HG03095 (cell line): ENCODE measurements at regions not wholly inside any gene's neighbourhood (a gene's known extent, or its start where the extent isn't known, plus 50 kb on each side); places are given as distances from the start of the nearest gene placed in this dataset.

Experiments used
- ATAC-seq: cut with Tn5 transposase; IDR thresholded peaks from one replicate; pipeline ENCODE4 v1.9.1; 2021; ENCODE audit warnings: moderate library complexity; ENCODE audit not compliant: unreplicated experiment

DNA sequence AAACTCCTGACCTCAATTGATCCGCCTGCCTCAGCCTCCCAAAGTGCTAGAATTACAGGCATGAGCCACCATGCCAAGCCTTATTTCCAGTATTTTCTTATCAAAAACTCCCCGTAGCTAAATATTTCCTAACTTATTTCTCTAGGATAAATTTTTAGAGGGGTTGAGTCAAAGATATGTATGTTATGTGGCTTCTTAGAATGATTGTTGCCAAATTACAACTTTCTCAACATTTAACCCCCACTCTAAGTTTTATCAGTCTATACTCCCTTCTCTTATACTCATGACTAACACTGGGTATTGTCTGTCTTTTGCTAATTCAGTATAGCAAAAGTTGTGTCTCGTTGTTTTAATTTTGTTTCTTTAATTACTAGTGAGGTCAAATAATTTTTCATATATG, 187.7 kb upstream of the LNX1 start:
- no peak for ATAC-seq

DNA sequence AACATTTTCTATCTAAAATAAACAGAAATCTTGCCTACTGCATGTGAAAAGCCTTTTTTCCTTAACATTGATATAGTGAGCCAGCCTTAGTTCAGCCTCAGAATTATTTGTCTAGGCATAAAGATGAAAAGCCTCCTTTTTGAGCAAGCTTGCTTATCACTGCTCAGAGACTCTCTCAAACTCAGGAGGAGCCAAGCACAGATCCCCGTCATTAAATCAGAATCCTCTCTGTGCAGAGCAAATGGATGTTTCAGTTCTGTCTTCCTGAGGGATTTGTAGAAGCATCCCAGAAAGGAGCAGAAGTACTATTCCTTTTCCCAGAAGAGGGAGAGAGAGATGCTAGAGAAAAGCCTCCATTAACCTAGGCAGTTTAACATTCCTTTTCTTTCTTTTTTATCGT, 186.9 kb upstream of the LNX1 start:
- no peak for ATAC-seq

DNA sequence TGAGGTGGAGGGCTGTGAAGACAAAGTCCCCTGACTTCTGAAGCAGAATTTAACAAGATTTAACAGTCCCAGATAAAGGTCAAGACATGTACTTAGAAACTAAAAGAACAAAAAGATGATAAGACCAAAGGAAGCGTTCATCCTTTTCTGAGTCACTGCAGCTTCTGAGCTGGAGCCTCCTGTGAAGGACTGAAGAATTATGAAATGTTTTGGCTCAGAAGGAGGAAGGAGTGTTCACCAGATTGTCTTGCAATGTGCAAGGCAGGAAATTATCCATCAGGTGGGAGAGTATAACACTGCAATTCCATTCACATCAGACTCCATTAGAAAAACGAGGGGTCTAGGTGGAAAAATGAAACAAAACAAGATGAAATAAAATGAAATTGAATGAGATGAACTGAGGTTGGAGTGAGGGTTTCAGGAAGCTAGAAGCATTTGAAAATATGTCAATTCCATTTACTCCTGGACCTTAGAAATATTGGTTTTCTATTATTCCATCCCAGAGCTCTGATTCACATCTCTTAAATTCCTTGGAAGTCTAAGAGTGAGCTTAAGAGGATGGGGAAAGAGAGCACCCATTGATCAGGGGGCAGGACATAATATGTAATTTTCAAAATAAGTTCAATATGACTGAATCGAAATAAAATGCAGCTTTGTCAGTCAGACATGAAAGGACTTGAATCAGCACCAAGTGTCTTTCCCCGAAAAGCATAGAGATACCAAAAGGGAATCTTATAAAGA, 186.1 kb upstream of the LNX1 start:
- ATAC-seq, result no peak

DNA sequence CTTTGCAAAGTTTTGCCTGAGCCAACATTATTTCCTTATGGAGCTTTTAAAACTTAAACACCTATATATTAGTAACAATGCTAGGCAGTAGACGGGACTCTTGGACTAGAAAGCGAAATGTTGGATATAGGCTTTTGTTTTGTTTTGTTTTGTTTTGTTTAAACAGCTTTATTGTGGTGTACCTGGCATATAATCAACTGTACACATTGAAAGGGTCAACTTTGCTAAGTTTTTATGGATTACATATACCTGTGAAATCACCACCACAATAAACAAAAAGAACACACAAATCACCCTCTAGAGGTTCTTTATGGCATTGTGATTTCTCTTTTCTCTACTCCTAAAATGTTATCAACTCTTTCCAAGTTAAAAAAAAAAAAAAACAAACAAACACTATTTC, 184.9 kb upstream of the LNX1 start:
- ATAC-seq, result no peak

DNA sequence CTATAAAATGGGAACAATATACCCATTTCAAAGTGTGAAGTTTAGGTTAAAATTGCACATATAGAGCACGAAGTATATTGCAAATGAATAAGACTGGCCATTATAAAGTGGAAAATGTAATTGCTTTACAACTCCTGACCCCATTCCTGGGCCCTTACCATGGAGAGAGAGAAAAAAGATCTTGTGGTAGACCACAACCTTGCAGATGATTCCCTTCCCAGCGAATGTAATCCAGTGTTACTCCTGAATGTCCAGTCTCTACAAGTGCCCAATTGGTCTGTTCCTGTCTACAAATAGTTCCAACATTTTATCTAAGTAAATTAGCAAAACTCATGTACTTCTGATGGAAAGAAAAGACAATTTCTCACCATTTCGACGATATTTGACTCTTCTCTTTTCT, 184.1 kb upstream of the LNX1 start:
- no peak for ATAC-seq

DNA sequence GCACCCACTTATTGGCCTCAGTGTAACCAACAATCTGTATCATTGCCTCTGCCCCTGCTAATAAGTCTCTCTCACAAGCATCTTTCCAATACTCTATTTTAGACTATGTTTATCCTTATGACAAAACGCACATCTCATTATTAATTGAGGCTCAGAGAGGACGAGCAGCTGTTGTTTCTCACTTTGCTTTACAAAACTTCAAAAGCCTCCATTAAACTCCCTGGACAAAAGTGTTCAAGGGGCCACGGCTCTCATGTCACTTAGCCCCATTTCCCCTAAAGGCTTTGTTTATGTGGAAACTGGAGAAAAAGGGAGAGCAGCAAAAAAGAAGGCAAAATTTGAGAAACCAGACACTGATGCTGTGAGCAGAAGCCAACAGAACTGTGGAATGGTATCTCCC, 180.0 kb upstream of the LNX1 start:
- no peak for ATAC-seq

DNA sequence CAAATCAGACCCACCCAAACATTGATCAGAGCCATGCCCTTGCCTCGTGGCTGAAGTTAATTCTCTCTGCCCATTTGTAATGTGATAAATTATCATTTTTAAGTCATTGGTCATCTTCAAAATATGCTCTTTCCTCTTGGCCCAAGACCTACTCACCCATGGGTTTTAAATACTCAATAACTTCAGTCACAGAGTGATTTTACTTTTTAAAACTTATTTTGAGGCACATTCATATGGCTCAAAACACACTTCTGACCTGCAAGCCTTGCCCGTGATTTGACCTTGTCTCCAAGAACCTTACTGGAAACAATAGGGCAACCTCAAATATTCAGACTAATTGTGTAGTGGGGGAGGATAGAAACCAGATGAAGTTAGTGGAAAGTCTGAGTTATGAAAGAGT, 176.2 kb upstream of the LNX1 start:
- ATAC-seq, result no peak

DNA sequence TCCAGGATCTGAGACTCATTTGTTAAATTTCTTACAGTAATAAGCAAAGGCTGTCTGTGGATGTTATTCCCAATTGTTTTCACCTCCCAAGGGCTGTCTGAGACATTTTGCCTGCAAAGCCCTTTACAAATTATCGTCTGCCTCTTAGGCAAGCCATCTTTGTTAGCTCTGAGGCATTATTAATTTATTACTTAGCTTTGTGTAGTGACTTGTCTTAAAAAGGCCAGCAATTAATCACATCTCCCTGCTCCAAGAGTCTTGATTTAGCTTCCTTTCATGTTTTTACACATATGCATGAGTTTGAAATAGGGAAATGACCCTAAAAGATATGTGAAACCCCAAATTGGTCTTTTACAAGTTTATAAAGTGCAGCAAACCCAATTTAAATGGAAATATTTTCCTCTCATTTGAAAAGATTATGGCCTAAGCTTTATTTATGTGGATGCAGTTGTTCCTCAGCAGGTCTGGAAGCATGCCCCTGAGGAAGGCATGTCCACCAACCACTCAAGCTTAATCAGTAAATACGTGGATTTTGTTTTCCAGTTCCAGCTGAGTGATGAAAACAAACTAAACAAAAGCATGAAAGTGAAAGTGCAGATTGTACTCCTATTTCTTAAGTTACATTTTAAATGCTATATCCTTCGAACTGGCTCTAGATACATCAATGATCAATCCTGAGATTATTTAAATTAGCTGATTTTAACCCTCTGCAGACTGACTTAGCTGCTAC, 173.6 kb upstream of the LNX1 start:
- ATAC-seq, result no peak

DNA sequence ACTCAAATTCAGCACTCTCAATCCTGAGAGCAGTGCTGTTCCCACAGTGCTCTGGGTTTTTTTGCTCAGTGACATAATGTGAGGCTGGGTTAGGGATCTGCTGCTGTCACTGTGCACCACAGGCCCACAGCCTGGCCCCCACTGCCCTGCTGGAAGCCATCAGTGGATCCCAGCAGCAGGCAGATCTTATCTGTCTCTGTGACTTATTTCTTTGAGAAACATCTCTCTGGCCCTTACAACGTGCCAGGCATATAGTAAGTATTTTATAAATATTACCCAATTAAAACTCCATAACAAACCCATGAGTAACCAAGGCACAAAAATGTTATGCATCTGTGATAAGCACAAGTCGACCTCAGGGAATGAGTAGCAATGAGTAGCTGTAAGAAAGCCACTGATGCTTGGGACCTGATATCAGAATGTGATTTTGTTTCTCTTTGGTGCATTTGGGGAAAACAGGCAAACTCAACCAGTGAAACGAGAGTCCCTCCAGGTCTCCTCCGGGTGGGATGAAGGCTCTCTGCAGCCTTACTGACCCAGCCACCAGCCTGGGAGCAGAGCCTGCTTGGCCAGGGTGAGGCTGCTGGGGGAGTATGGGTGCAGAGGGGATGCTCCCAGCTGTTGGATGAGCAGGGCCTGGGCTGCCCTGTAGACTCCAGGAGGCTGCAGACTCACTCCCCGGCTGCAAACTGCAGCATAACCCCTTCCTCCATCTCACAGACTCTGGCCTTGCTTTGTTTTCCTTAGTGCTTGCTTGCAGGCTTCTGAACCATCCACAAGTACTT, 172.7 kb upstream of the LNX1 start:
- ATAC-seq, result no peak

DNA sequence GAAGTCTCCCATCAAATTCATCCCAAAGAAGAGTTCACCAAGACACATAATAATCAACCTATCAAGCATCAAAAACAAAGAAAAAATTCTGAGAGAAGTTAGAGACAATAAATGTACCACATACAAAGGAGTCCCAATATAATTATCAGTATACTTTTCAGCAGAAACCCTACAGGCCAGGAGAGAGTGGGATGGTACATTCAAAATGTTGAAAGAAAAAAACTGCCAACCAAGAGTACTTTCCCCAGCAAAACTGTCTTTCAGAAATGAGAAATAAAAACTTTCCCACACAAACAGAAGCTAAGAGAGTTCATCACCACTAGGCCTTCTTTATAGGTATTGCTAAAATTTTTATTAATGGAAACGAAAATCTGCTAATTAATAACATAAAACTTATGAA, 164.4 kb upstream of the LNX1 start:
- ATAC-seq, result no peak

DNA sequence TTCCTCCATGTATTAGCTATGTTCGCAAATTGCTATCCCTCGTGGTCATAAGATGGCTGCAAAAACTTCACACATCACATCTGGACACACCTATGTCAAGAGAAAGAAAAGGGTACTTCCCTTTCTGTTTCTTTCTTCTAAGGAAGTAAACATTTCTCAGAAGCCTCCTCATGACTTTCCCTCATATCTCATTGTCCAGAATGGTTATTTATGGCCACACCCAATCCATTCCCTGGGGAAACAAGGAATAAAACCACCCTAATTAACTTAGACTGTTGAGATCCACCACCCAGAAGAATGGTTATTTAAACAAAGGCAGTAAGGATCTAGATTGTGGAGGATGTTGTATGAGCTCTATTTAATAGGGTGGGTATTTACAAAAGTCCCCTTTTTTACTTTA, 160.8 kb upstream of the LNX1 start:
- no peak for ATAC-seq

DNA sequence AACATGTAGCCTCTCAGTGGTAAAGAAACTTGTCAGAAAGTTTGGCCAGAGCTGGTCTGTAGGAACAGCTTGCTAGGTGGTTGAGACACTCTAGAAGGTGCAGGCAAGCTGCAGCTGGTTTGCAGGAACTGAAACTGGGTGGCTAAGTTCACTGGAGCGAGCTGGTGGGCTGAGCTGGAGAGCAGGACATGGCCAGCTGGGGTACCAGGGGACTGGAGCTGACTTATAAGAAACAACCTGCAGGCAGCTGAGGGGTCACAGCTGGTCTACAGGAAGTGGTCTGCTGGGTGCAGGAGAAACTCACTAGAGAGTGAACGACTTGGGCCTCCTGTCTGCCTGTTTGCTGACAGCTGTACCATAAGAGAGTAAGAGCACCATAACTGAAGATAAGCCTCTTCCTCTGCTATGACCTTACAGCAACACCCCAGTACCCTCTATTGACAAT, 157.1 kb upstream of the LNX1 start:
- peak; percentile 97 for ATAC-seq

DNA sequence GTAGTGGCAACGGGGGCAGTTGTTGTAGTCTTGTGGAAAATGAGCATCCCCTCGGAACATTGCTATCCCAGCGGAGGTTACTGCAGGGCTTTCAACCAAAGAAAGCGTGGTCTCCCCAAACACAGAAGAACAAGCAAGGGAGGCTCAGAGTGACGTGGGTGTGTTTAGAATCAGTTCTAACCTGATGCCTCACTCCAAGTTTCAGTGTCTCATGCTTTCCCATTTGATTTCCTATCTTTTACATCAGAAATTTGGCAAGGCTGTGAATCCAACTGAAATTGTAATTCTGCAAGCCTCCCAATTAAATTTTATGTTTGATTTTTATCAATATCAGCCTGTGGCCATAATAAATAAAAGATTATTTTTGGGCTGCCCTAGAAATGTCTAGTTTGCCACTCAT, 156.1 kb upstream of the LNX1 start:
- no peak for ATAC-seq

DNA sequence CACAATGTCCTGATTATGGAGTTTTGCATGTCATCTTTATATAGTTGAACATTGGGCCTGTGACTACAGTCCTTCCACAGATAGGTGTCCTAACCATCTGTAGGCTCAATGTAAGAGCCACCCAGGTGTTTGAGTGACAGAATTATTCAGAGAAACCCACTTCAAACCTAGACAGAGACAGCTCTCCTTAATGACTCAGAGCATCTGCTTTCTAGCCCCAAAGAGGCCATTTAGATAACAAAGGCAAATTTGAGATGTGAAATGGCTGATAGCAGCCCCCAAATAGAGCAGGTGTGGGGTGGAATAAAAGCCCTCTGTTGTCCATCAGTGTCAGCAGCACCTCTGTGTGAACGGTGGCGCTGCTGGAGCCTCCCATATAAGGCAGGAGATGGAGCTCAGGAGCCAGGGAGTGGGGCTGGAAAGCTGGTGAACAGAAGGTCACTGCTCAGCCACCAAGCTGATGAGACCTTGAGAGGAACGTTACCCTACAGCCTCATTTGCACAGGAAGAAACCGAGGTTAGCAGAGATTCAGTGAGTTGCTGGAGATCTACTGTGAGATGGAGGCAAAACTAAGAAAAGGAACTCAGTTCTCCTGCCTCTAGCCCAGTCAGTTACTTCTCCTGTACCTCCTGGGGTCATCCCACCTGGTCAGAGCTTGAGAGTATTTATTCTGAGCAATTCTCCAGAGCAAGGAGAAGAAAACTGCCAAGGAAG, 153.3 kb upstream of the LNX1 start:
- ATAC-seq, result no peak

DNA sequence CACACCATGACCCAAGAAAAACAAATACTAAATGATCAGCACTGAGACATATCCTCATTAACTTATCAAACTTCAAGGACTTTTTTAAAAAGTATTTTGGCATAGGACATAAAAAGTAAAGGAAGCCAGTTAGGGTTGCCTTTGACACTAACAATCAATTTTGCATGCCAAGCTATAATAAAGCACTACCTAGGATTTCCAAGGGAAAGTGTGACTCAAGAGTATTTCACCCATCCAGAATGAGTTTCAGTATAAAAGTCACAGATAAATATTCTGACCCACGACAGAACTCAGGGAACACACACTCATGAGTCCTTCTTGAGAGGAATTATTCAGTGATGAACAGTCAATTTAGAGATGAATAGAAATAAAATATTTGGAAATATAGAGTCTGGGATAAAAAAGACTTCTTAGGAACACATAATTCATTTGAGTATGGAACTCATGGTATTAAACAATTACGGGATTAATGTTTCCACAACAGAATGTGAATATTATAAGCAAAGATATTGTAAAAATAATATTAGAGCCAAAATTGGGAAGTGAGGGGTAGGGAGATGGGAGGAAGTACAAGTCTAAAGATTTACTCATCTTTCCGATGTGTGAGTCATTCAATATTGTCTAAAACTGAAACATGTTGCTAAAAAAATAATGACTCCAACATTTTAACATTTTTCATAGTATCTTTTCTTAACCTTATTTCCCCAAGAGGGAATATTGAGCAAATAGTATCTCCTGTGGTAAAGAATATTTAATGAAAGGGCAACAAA, 143.5 kb upstream of the LNX1 start:
- ATAC-seq, result no peak

DNA sequence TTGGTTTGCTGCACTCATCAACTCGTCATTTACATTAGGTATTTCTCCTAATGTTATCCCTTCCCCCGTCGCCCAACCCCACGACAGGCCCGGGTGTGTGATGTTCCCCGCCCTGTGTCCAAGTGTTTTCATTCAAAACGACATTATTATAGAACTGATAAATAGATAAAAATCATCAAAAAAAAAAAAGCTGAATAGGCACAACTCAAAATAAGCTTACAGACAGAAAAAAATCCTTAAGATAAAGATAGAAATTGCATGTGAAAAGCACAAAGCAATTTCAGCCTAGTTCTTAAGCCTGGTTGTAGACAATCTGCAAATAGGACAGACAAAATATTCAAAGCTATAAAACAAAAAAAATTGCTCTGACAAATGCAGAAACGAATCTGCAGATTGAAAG, 142.9 kb upstream of the LNX1 start:
- ATAC-seq, result no peak

DNA sequence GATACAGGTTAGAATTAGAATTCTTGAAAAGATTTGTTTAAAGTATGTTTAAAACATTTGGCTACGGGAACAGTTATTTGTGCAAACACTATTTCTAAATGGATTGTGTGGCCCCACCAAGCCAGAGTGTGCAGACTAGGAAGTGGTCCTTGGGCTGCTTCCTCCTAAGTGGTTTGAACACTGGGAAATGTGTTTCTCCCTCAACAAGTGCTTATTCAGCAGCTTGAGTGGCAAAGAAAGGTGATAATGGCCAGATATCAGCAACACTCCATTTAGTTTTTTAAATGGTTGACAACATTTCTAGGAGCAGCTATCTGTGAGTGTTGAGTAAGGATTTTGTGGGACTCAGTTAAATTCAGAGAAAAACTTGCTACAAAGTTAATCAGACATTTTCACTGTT, 141.4 kb upstream of the LNX1 start:
- ATAC-seq, result no peak

DNA sequence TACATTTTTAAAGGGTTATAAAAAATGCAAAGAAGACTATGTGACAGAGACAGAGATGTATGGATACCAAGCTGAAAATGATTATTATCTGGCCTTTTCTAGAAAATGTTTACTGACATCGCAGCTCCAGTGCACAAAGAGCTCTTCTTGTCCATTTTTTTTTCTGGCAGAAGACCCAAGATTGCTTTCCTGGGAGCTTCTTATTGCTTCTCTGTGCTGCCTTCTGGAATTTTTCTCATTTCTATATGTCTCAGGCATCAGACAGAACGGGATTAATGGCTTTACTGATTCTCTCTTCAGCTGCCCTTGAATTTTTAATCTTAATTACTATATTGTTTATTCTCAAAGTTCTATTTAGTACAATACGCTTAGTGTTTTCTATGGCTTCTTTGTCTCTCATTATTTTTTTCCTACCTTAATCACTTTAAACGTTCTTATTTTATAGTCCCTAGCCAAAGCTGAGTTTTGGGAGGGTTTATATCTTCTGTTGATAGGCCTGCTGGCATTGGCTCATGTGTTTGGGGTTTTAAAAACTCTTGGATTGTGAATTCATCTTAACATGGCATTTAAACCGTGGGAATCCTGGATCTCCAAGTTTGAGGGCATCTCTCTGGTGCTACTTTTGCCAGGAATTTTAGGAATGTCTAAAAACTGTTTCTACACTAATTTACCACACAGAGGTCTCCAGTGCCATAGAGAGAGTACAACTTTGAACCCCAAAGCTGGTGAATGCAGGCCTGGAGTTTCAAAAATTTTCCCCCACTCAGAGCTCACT, 138.9 kb upstream of the LNX1 start:
- ATAC-seq, result no peak

DNA sequence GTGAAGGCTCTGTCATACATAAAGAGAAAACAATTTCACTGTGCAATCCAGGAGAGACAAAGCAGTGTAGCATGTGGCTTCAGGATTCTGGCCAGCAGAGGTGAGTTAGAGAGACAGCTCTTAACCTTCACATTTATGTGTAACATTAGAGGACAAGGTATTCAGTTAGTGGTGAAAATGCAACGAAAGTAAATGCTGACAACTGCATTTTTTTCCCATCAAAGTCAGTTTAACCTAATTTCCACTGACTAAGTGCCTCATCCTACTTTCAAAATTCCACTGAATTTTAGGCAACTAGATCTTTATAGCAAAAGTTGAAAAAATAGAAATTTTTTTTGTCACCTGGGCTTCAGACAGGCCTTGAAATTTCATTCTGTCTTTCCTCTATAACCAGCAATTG, 130.8 kb upstream of the LNX1 start:
- ATAC-seq, result no peak

DNA sequence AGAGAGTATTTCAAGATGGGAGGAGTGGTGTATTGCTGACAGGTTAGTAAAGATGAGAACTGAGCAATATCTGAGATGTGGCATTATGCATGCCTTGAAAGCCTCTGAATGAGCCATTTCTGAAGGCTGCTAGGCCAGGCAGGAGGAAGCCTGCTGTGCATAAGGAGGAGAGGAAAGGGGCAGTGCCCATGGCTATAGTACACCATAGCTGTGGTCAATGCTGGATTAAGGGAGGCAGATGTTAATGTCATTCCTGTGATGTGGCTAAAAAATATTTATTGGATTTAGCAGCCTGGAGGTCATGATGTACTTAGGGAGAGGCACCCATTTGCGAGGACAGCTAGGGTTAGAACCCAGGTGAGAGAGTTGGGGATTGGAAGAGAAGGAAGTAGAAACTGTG, 130.0 kb upstream of the LNX1 start:
- ATAC-seq, result no peak
